ENCODE measurements at regions not wholly inside any gene's neighbourhood (a gene's known extent, or its start where the extent isn't known, plus 50 kb on each side); places are given as distances from the start of the nearest gene placed in this dataset.

DNA sequence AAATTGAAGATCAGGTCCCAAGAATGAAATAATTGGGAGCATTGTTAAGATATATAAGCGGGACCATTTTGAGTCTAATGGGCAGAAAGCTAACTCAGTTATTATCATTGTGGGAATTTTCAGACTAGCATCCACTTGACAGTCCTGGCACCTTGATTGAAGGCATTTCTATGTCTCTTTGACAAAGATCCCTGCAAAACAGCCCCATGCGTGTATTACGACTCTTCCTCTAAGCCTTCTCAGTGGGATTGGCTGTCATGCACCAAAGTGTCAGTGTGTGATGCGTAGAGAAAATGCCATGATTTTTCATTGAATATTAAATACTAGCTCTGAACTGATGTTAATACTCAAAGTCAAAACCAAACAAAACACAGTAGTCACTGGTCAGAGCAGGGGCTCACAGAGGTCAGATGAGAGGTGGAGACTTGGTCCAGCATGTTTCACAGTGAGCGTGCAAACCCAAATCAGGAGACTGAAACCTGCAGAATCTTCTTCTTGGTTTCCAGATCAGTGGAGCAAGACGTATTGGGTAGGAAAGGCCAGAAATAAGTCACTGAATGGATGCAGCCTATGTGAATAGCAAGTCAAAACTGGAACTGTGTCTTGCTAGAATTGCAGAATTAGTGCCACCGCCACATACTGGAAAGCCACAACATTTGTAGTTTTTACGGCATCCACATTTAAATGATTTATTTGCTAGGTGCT lies 303.6 kb upstream of the AKR1E2 start:
- no peak for DNase-seq

DNA sequence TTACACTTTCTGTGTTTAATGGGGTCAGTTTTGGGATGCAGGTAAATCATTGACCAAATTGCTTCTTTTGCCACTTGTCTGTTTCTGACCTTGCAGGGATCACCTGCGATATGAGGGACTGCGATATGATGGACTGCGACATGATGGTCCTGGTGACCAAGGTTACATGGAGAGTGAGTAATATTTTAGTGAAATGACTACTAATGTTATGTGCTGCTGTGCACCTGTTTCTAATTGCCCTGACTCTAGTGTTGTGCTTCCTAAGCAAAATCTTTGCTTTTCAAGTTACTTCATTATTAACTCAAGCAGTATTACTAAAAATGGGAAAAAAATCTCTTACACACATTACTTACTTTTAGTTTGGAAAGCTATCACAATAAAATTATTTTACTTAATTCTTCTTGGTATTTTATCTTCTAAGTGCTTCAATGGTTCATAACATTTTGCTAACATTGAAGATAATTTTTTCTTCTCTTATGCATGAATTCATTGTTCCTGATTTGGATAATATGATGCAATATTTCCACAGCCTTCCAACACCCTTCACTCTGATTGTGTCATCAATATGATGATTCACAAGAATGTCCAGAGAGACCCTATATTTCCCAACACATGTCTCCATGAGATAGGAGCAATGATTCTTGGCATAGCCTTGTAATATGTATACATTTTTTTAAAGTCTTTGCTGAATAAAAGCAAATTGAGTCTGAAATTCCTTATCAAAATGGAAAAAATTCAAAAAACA lies 306.2 kb upstream of the AKR1E2 start:
- DNase-seq = no peak

DNA sequence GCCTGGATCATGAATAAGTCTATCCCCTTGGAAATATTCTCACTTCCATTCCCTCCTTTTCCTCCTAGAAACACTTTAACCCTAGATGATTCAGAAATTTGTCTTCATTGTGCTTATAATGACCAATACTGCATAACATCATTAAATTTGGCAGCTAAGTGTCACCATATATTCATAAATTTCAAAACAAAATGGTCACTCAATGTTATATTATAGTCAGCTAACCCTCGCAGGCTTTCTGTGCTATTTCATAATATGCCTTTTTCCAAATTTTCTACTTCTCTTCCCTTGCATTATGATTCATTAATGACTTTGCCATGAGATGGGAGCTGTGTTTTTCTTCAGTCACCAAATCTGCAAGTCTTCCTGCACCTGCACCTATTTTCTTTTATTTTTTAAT lies 308.3 kb upstream of the AKR1E2 start:
- DNase-seq = no peak

DNA sequence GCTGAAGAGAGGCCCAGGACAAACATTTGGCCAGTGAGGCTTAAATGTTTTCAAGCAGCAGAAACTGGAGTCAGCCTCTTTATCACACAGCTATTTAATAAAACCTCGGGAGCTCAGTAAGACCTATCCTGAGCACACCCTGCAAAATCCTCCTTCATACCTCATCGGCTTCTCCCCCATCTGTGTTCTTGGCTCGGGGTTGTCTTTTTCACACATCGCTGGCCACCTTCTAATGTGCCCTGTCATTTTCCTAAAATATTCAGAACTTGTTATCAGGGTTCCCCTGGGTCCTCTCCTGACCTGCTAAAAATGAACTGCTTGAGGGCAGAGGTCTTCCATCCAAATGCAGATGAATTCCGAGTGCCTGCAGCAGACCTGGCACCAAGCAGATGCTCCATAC lies 310.3 kb upstream of the AKR1E2 start:
- no peak for DNase-seq

DNA sequence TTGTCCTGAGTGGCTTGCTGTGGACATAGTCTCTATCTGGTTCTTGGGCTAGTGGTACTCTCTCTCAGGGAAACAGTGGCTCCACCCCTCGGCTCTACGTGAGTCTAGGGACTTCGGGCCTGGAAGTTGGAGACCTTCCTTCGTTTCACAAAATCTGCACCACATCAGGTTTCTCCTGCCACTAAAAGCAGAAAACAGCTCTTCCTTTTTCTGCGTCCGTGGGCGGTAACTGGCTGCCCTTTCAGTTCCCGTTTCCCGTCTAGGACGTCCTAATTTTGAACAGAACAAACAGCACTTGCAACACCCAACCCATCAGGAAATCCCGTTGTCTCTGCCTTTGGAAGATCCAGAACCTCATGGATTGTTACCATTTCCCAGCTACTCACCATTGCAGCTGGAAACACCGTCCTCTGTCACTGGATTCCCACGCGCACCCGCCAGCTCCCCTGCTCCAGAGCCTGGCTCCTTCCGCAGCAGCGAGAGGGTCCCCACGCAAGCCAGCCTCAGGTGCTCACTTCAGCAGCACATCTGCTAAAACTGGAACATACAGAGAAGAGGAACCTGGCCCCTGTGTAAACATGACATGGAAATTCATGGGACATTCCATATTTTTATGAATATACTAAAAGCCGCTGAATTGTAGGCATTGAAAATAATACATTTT lies 311.4 kb upstream of the AKR1E2 start:
- no peak for DNase-seq

DNA sequence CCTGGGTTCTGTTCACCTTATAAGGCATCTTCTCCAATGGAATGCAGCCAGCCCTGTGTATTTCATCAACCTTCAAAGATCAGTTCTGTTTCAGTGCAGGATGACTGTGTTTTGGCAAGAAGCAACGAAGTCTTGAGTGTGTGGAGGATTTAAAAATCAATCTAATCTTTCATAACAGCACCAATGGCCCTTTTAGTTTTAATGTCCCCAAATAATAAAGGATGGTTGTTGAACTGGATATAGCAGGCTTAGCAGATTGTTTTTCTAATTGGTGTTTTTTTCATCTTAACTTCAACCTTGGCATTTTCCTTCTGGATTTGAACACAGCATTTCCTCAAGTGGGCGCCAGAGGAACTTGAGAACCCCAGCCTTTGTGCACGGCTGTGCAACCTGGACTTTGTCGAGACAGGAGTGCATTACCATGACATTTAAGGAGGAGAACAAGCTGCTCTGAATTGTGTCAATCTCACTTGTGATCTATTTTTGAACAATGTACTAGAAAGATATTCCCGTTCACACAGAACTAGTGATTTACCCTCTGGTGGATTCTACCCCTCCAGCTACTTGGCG lies 313.3 kb upstream of the AKR1E2 start:
- no peak for DNase-seq

DNA sequence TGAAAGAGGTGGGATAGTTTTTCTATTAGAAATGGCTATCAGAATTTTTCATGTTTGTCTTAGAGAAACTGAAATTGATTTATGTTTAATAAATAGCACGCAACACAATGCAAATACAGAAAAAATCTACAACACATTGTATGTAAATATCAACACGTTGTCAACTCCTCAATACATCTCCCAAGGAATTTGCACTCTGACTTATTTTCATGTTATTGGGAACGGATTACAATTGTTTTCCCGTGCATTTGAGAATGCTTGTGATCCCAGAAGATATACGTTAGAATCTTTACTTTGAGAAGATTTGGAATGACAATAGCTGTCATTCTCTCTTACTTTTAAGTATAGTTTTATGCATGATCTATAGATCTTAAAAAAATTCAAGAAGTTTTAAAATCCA lies 313.8 kb upstream of the AKR1E2 start:
- DNase-seq = no peak

DNA sequence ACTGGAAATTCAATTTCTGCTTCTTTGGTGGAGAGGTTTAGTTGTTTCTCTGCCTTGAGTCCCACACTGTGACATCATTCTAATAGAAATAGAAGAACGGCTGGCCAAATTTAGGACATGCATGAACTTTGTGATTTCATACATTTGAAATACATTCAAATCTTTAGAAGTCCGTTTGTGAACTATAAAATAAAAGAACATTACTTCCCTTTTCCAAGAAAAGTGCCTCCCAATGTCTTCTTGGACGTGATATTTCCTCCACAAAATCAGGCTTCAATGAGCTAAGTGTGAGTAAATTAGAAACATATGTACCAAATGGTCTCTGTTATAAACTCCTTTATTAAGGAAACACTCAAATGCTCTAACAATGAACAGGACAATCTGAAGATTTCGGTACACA lies 314.5 kb upstream of the AKR1E2 start:
- DNase-seq = no peak

DNA sequence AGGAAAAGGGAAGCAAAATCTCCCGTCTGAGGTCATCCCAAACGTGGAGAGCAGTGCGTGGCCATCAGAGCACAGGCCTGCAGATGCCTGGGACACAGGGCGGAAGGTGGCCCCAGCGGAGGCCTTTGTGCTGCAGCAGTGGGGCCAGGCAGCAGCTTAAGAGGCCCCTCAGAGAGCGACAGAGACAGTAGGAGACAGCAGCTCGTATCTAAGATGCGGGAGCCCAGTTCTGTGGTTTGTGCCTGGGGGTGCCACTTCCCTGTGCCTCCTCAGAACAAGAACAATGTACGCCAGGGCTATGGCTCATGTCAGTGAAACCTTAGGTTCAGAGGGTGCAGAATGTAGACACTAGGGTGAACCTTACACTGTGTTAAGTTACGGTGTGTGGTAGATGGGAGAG lies 316.6 kb upstream of the AKR1E2 start:
- DNase-seq = no peak

DNA sequence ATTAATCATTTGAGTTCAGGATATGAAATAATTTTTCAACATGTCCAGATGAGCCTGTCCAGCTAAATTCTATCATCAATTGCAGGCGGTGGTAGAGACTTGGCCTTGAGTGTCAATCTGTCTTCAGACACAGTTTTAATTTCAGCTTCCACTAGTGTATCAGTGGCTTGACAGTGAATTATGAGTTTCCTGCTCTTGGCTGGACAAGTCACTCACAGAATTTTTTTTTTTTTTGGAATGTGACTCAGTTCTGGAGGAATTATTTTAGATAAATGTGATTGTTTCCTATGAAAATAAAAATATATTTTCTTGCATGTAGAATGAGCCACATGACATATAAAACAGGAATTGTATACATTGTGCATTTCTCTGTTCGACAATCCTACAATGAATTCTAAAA lies 319.9 kb upstream of the AKR1E2 start:
- no peak for DNase-seq

DNA sequence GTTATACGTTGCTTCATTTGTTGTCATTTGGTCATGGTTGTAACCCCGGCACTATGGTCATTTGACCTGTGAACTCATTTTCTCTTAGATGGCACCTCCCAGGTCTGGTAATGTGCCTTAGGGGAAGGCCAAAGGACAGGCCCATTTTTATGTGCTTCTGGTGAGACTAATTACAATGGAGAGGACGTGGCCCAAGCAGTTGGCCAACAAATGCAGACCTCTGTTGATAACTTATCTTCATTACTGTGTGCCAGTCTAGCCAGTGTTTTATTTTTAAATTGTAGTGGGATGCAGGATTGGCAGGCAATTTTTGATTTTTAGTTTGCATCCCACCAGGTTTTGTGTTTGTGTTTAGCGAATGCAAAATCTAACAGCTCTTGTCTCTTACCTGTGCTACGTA lies 321.5 kb upstream of the AKR1E2 start:
- DNase-seq = no peak

DNA sequence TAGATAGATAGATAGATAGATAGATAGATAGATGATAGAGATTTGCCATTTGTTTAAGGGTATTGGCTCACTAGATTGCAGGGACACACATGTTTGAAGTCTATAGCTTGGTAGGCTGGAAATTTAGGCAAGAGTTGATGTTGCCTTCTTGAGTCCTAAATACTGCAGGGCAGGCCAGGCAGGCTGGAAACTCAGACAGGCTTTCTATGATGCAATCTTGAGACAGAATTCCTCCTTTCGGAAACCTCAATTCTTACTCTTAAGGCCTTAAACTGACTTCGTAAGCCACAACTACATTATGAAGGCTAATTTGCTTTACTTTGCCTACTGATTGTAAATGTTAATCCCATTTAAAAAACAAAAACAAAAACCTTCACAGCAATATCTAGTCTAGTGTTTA lies 322.9 kb upstream of the AKR1E2 start:
- DNase-seq = no peak

DNA sequence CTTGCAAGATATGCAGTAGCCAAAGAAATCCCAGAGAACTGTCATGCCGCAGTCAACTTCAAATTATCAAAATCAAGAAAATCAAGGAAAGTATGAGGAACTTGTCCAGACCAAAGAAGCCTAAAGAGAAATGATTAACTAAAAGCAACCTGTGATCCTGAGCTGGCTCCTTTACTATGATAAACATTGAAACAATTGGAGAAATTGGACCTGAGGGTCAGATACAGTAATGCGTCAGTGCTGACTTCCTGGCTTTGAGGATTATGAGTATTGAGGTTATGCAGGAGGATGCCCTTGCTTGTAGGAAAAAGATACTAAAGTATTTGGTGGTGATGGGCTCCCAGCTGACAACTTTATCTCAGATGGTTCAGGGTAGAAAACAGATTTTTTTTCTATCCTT lies 324.7 kb upstream of the AKR1E2 start:
- no peak for DNase-seq

DNA sequence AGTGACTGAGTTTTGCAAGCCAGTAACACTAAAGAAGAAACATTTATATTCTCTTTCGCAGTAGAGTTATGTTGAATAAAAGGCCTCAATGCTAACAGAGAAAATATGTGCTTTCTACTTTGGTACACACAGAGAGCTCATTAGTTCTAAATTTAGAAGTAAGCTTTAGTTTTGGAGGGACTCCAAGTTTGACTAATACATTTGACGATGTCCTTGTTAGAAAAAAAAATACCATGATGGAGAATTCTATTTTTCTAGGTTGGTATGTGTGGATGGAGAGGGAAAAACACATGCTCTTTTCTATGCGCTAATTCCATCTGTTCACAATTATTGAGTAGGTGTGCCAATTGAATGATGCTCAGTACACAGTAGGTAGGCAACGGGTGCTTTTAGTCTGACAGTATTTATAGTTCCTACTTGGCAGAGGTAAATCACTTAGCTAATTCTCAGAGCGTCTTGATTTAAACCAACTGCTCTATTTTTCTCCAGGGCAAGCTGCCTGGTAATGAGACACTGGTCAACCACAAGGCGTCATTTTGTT lies 327.2 kb upstream of the AKR1E2 start:
- no peak for DNase-seq

DNA sequence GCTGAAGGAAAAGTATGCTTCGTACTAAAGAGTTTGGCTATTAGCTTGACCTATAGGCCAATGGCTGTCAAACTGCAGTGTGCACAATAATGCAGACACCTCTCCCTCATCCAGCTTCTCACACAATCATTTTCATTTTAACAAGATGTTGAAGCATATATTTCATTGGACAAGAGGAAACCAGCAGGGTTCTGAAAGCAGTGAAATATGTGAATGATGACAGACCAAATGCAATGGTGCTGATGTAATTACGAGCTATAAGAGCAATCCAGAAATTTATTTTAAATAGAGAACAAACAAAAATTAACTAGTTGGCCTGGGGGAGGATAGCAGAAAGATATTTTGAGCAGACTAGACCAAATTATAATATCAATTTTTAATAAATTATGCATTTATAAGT lies 331.5 kb upstream of the AKR1E2 start:
- no peak for DNase-seq

DNA sequence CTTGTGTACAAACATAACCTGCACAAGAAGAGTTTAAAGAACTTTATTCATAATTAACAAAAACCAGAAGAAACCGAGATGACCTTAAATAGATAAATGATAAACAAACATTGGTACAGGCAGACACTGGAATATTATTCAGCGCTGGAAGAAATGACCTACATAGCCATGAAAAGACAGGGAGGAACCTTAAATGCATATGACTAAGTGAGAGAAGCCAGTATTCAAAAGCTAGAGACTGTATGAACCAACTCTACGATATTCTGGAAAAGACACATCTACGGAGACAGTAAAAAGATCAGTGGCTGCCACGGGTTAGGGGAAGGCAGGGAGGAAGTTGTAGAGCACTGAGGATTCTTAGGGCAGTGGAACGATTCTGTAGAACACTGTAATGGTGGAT lies 333.8 kb upstream of the AKR1E2 start:
- no peak for DNase-seq

DNA sequence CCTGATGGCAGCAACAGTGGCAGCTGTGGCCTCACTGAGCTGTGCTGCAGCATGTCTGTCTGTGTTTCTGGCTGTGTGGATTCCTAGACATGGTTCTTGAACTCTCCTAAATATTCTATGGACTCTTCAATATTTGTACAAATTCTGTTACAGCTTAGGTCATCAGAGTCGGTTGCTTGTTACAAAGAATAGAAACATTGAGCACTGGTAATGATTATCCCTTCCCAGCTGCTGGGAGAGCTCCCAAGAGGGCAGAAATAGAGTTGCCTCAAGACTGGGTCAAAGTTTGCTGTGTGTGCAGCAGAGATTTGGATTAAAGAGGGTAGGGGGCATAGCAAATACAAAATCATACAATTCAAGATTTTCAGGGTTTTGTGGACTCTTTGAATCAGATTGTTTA lies 337.1 kb upstream of the AKR1E2 start:
- no peak for DNase-seq

DNA sequence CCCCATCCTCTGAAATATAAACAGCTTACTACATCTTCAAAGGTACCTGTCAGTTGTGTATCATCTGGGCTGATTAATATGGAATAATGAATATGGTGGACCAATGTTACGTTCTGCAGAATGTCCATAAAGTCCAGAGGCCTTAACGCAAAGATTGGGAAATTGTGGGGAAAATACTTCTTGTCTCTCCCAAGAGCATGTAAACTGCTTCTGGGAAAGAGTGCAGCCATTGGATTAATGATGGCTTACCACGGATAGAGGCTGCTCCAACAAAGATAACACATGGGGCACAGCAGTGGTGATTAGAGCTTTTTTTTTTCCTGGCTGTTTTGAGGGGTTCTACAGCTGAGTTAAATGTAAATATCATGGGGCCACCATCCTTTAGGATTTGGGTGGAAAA lies 340.4 kb upstream of the AKR1E2 start:
- no peak for DNase-seq

DNA sequence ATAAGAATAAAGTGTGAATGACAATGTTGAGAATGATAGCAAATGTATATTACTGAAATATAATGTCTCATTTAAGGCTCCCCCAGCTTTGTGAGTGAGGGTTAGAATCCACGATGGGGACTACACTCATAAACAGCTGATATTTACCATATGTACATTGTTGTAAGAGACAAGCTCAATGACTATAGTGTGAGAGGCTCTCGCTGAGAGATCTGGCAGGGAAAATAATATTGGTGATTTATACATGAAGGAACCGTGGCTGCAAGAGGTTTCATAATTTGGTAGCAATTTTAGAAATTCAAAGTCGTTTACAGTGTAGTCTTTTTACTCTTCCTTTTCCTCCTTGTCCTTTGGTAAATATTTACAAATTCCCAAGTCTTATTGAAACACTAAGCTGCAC lies 342.2 kb upstream of the AKR1E2 start:
- no peak for DNase-seq

DNA sequence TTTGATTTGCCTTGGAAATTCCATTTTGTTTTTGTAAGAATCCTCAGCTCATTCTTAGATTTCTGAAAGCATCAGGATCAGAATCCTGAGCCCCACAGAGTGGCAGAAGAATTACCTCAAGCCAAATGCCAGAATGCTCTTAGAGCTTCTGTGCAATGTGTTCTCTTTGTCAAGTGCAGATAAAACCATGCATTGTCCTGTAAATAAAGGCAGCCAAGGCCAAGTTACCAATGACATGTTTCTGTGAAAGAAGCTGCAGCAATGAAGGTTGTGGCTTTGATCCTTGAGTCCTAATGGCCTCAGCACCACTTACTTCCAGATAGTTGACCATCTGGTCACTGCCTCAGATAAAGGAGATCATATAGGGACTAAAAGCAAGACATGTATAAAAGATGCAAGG lies 343.3 kb upstream of the AKR1E2 start:
- DNase-seq = no peak

DNA sequence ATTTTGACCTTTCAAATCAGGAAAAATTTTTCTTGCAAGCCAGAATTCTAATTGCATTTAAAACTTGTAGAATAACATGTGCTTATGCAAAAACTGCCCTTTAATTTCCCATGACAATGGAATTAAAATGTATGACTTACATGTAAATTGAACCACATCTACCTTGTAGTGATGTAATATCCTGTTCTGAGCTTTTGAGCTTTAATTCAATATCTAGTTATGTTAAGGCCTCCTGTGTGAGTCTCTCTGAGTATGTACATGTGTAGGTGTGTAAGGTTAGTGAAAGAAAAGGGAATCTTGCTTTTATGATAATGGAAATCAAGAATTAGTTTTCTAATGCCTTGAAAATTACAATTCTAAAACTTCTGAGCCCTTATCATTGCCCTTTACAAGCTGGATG lies 344.8 kb upstream of the AKR1E2 start:
- no peak for DNase-seq

DNA sequence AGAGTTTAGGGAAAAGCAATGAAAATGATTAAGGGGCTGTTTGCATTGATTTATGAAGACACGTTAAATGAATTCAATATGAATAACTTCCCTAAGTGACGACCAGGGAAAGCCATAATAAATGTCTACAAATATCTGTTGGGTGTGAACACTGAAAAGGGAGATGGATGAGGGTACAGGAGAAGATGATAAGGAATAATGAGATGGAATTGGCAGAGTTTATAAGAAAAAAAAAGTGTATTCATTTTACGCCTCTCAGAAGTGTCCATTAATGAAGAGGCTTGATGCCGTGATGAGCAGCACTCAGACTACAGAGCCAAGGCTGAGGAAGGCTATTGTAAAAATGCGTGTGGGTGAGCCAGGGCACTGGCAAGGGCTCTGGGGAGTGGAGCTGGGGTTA lies 346.7 kb upstream of the AKR1E2 start:
- DNase-seq = no peak

DNA sequence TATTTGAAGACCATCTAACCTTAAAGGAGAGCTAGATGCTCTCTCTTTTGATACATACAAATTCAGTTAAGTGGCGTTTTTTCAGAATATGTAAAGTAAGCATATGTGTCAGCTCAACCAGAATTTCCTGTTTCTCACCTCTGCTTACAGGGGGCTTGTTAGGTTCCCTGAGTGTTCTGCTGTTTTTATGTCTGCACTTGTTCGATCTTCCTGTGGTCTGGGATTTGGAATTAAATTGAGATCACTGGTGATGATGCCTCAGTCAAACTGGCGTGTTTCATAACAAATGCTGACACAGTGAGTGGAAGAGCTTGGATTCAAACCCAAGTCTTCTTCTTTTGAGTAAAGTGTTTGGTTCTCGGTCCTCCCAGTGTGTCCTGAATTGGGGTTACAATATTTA lies 348.3 kb upstream of the AKR1E2 start:
- no peak for DNase-seq

All from stimulated activated CD8-positive, alpha-beta memory T cell treated with anti-CD3 and anti-CD28 coated beads, Interleukin-4, amount 100 ng/mL, for 48 hours (primary cell).